WTC11 (cell line): ENCODE measurements at regions not wholly inside any gene's neighbourhood (a gene's known extent, or its start where the extent isn't known, plus 50 kb on each side); places are given as distances from the start of the nearest gene placed in this dataset.

ENCODE experiments used
- AFF4 ChIP-seq: sonication (generic); formaldehyde crosslinking; IDR thresholded peaks from 2 replicates; pipeline ENCODE4 v1.8.1; 2023; ENCODE audit warnings: mild to moderate bottlenecking, missing genetic modification reagents, borderline replicate concordance
- ATF1 ChIP-seq: sonication (generic); formaldehyde crosslinking; IDR thresholded peaks from 2 replicates; pipeline ENCODE4 v1.8.1; 2023; ENCODE audit warnings: mild to moderate bottlenecking, moderate library complexity, missing genetic modification reagents
- CREM ChIP-seq: sonication (generic); formaldehyde crosslinking; IDR thresholded peaks from 2 replicates; pipeline ENCODE4 v1.8.1; 2022; ENCODE audit warnings: mild to moderate bottlenecking, missing genetic modification reagents, moderate library complexity
- CTCF ChIP-seq: fragments of 200-600 bp; IDR thresholded peaks from 2 replicates; pipeline ENCODE4 v1.8.0; 2022; ENCODE audit warnings: antibody characterized with exemption
- MAX ChIP-seq: sonication (generic); formaldehyde crosslinking; IDR thresholded peaks from 2 replicates; pipeline ENCODE4 v1.8.0; 2022; ENCODE audit warnings: mild to moderate bottlenecking, missing genetic modification reagents
- MYBL2 ChIP-seq: sonication (generic); formaldehyde crosslinking; IDR thresholded peaks from 2 replicates; pipeline ENCODE4 v1.8.1; 2023; ENCODE audit warnings: mild to moderate bottlenecking, moderate library complexity, missing genetic modification reagents
- NFYB ChIP-seq: sonication (generic); formaldehyde crosslinking; conservative IDR thresholded peaks from 2 replicates; pipeline ENCODE4 v1.8.0; 2022; ENCODE audit warnings: low read depth, missing genetic modification reagents
- TEAD1 ChIP-seq: sonication (generic); formaldehyde crosslinking; IDR thresholded peaks from 2 replicates; pipeline ENCODE4 v1.8.0; 2022; ENCODE audit warnings: mild to moderate bottlenecking, missing genetic modification reagents
- USF2 ChIP-seq: sonication (generic); formaldehyde crosslinking; IDR thresholded peaks from 2 replicates; pipeline ENCODE4 v1.8.1; 2023; ENCODE audit warnings: mild to moderate bottlenecking, missing genetic modification reagents, moderate library complexity
- ZSCAN18 ChIP-seq: fragments of 250-450 bp; sonication (Bioruptor Pico); IDR thresholded peaks from 2 replicates; pipeline ENCODE4 v2.1.2; 2022; ENCODE audit warnings: mild to moderate bottlenecking, moderate library complexity

- TF ChIP-seq CTCF: no peak
- no peak for TF ChIP-seq USF2 (CRISPR knock-in tag)
- no peak for TF ChIP-seq NFYB (CRISPR knock-in tag)
- TF ChIP-seq CREM (CRISPR knock-in tag): no peak
- TF ChIP-seq ATF1: no peak
- TF ChIP-seq TEAD1 (CRISPR knock-in tag): no peak
- TF ChIP-seq MAX (CRISPR knock-in tag): no peak
- no peak for TF ChIP-seq AFF4
- no peak for TF ChIP-seq MYBL2
- TF ChIP-seq ZSCAN18 (CRISPR knock-in tag): no peak
These were observed 231.4 kb upstream of the CDH9 start for GRCh38 chr5:27269766-27270165.
